ENCODE measurements at regions not wholly inside any gene's neighbourhood (a gene's known extent, or its start where the extent isn't known, plus 50 kb on each side); places are given as distances from the start of the nearest gene placed in this dataset.

DNA sequence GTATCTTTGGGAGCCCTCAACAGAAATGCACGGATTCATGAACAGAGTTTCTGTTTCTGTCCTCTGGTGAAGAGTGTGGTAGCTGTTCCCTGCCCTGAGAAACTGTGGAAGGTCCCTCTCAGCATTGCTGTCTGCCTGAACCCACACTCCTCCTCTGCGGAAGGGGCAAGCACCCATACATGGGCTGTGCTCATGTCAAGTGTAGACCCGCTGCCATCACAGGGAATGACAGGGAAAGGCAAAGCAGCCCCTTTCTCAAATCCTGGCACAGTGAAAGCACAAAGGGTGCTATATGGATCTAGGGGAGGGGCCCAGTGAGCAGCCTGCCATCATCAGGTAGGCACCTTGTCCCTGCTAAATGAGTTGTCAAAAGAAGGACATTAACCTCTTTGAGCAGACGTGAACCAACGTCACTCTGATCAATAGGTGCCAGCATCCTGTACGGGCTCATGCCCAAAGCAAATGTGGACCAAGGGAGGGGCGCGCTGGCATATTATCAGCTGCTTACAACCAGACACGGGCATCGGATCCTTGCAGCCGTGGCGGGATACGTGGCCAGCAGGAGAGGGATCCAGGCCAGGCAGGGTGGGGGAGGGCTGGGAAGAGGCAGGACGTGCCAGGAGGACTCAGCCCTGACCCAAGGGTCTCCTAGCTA lies 231.2 kb upstream of the PMEPA1 start:
- H3K27ac ChIP-seq (ENCODE audit: low read length) = no peak overlapping the region
- H3K9me3 ChIP-seq (ENCODE audit: control insufficient read depth, low read depth, low read length) = no peaks in the 10 kb centered on the region
- no peaks in the 10 kb centered on the region for H3K27me3 ChIP-seq (ENCODE audit: control insufficient read depth, insufficient read depth, low read length)
- H3K4me1 ChIP-seq (ENCODE audit: control insufficient read depth, low read depth, low read length) = peaks cover 6% of the 10 kb centered on the region
- no peak overlapping the region for H3K4me3 ChIP-seq (ENCODE audit: low read length)
- H3K9ac ChIP-seq (ENCODE audit: low read length) = no peak overlapping the region
- no peaks in the 10 kb centered on the region for H3K36me3 ChIP-seq (ENCODE audit: control insufficient read depth, low read depth, low read length)

GRCh38 chr20:57940376-57940775 lies 230.6 kb upstream of the PMEPA1 start:
- Histone ChIP-seq H3K9ac (ENCODE audit: low read length) (no peak overlapping the region), H3K27ac (ENCODE audit: low read length) (no peak overlapping the region), H3K9me3 (ENCODE audit: control insufficient read depth, low read depth, low read length) (no peaks in the 10 kb centered on the region), H3K36me3 (ENCODE audit: control insufficient read depth, low read depth, low read length) (no peaks in the 10 kb centered on the region), H3K4me1 (ENCODE audit: control insufficient read depth, low read depth, low read length) (peaks cover 11% of the 10 kb centered on the region), H3K27me3 (ENCODE audit: control insufficient read depth, insufficient read depth, low read length) (no peaks in the 10 kb centered on the region), H3K4me3 (ENCODE audit: low read length) (no peak overlapping the region)

GRCh38 chr20:57939499-57939898 lies 229.7 kb upstream of the PMEPA1 start:
- H3K27ac ChIP-seq (ENCODE audit: low read length) = no peak overlapping the region
- peaks cover 11% of the 10 kb centered on the region for H3K4me1 ChIP-seq (ENCODE audit: control insufficient read depth, low read depth, low read length)
- H3K36me3 ChIP-seq (ENCODE audit: control insufficient read depth, low read depth, low read length) = no peaks in the 10 kb centered on the region
- no peaks in the 10 kb centered on the region for H3K9me3 ChIP-seq (ENCODE audit: control insufficient read depth, low read depth, low read length)
- no peak overlapping the region for H3K4me3 ChIP-seq (ENCODE audit: low read length)
- H3K9ac ChIP-seq (ENCODE audit: low read length) = no peak overlapping the region
- no peaks in the 10 kb centered on the region for H3K27me3 ChIP-seq (ENCODE audit: control insufficient read depth, insufficient read depth, low read length)

- Histone ChIP-seq H3K27ac (ENCODE audit: low read length) (no peak overlapping the region), H3K4me3 (ENCODE audit: low read length) (no peak overlapping the region), H3K36me3 (ENCODE audit: control insufficient read depth, low read depth, low read length) (no peaks in the 10 kb centered on the region), H3K9me3 (ENCODE audit: control insufficient read depth, low read depth, low read length) (no peaks in the 10 kb centered on the region), H3K9ac (ENCODE audit: low read length) (no peak overlapping the region), H3K27me3 (ENCODE audit: control insufficient read depth, insufficient read depth, low read length) (no peaks in the 10 kb centered on the region), H3K4me1 (ENCODE audit: control insufficient read depth, low read depth, low read length) (peaks cover 11% of the 10 kb centered on the region)
Measured at GRCh38 chr20:57938158-57939108, 228.6 kb upstream of the PMEPA1 start.

DNA sequence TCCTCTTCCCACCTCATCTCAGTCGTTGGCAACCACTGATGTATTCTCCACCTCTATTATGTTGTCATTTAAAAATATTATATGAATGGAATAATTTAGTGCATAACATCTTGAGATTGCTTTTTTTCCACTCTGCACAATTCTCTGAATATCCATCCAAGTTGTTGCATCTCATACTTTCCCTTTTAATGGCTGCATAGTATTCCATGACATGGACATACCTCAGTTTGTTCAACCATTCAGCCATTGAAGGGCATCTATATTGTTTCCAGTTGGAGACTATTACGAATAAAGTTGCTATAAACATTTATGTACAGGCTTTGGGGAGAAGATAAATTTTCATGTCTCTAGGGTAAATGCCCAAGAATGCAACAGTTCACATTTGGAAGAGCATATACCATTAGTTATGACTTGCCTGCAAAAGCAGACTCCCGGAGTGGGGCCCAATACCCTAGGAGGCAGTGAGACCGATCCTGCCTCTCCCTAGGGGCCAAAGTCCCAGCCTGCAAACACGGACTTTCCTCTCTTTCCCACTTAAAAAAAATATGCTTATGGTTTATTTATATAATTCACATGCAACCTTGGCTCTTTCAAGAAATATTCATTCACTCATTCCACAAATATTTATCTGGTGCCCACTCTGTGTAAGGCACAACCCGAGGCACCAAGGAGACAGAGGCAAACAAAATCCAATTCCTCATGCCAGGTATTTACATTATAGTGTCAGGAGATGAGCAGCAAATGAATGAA lies 227.0 kb upstream of the PMEPA1 start:
- no peaks in the 10 kb centered on the region for H3K27me3 ChIP-seq (ENCODE audit: control insufficient read depth, insufficient read depth, low read length)
- peaks cover 11% of the 10 kb centered on the region for H3K4me1 ChIP-seq (ENCODE audit: control insufficient read depth, low read depth, low read length)
- no peak overlapping the region for H3K9ac ChIP-seq (ENCODE audit: low read length)
- no peaks in the 10 kb centered on the region for H3K36me3 ChIP-seq (ENCODE audit: control insufficient read depth, low read depth, low read length)
- H3K4me3 ChIP-seq (ENCODE audit: low read length) = no peak overlapping the region
- H3K27ac ChIP-seq (ENCODE audit: low read length) = no peak overlapping the region
- no peaks in the 10 kb centered on the region for H3K9me3 ChIP-seq (ENCODE audit: control insufficient read depth, low read depth, low read length)

- Histone ChIP-seq H3K9ac (ENCODE audit: low read length) (no peak overlapping the region), H3K27ac (ENCODE audit: low read length) (no peak overlapping the region), H3K36me3 (ENCODE audit: control insufficient read depth, low read depth, low read length) (no peaks in the 10 kb centered on the region), H3K4me1 (ENCODE audit: control insufficient read depth, low read depth, low read length) (peaks cover 11% of the 10 kb centered on the region), H3K4me3 (ENCODE audit: low read length) (no peak overlapping the region), H3K27me3 (ENCODE audit: control insufficient read depth, insufficient read depth, low read length) (no peaks in the 10 kb centered on the region), H3K9me3 (ENCODE audit: control insufficient read depth, low read depth, low read length) (no peaks in the 10 kb centered on the region)
Measured at GRCh38 chr20:57934913-57935312, 225.1 kb upstream of the PMEPA1 start.

- H3K4me1 ChIP-seq (ENCODE audit: control insufficient read depth, low read depth, low read length) = peaks cover 10% of the 10 kb centered on the region
- H3K9me3 ChIP-seq (ENCODE audit: control insufficient read depth, low read depth, low read length) = no peaks in the 10 kb centered on the region
- H3K27me3 ChIP-seq (ENCODE audit: control insufficient read depth, insufficient read depth, low read length) = no peaks in the 10 kb centered on the region
- H3K27ac ChIP-seq (ENCODE audit: low read length) = no peak overlapping the region
- no peaks in the 10 kb centered on the region for H3K36me3 ChIP-seq (ENCODE audit: control insufficient read depth, low read depth, low read length)
- H3K9ac ChIP-seq (ENCODE audit: low read length) = no peak overlapping the region
- H3K4me3 ChIP-seq (ENCODE audit: low read length) = no peak overlapping the region
Measured at GRCh38 chr20:57934007-57934805, 224.4 kb upstream of the PMEPA1 start.

DNA sequence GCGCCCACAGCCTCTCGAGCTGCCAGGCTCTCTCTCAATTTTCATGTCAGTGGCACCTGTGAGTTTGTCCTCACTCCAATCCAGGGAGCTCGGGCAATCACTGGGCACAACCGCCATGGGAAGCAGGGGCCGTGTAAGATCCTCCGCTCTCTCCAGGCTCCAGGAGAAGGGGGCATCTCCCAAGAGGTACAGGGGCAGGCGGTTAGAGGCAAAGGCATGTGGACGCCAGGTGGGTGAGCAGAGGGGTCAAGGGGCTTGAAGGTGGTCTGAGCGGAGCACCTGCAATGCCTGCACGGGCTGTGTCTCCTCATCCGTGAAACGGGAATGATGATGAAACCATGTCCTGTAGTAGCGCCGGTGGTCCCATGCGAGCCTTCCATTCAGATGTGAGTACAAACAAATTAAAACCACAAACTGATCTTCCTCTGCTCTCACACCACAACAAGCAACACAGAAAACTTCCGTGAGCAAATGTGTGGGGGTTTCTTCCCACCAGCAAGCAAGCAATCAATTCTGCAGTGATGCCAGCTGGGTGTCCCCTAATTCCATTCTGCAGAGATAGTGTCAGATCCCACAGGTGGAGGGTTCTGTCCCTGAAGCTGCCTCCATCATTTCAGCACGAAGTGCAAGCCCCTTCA lies 222.5 kb upstream of the PMEPA1 start:
- no peaks in the 10 kb centered on the region for H3K36me3 ChIP-seq (ENCODE audit: control insufficient read depth, low read depth, low read length)
- no peak overlapping the region for H3K27ac ChIP-seq (ENCODE audit: low read length)
- H3K9me3 ChIP-seq (ENCODE audit: control insufficient read depth, low read depth, low read length) = no peaks in the 10 kb centered on the region
- no peak overlapping the region for H3K4me3 ChIP-seq (ENCODE audit: low read length)
- no peaks in the 10 kb centered on the region for H3K27me3 ChIP-seq (ENCODE audit: control insufficient read depth, insufficient read depth, low read length)
- no peak overlapping the region for H3K9ac ChIP-seq (ENCODE audit: low read length)
- H3K4me1 ChIP-seq (ENCODE audit: control insufficient read depth, low read depth, low read length) = peaks cover 5% of the 10 kb centered on the region

- Histone ChIP-seq H3K27me3 (ENCODE audit: control insufficient read depth, insufficient read depth, low read length) (no peaks in the 10 kb centered on the region), H3K9ac (ENCODE audit: low read length) (no peak overlapping the region), H3K27ac (ENCODE audit: low read length) (no peak overlapping the region), H3K4me1 (ENCODE audit: control insufficient read depth, low read depth, low read length) (no peaks in the 10 kb centered on the region), H3K4me3 (ENCODE audit: low read length) (no peak overlapping the region), H3K36me3 (ENCODE audit: control insufficient read depth, low read depth, low read length) (no peaks in the 10 kb centered on the region), H3K9me3 (ENCODE audit: control insufficient read depth, low read depth, low read length) (no peaks in the 10 kb centered on the region)
Measured at GRCh38 chr20:57930351-57930750, 220.5 kb upstream of the PMEPA1 start.

- H3K4me3 ChIP-seq (ENCODE audit: low read length) = no peak overlapping the region
- H3K9me3 ChIP-seq (ENCODE audit: control insufficient read depth, low read depth, low read length) = no peaks in the 10 kb centered on the region
- no peak overlapping the region for H3K9ac ChIP-seq (ENCODE audit: low read length)
- no peaks in the 10 kb centered on the region for H3K36me3 ChIP-seq (ENCODE audit: control insufficient read depth, low read depth, low read length)
- no peaks in the 10 kb centered on the region for H3K27me3 ChIP-seq (ENCODE audit: control insufficient read depth, insufficient read depth, low read length)
- H3K4me1 ChIP-seq (ENCODE audit: control insufficient read depth, low read depth, low read length) = no peaks in the 10 kb centered on the region
- no peak overlapping the region for H3K27ac ChIP-seq (ENCODE audit: low read length)
Measured at GRCh38 chr20:57928181-57928967, 218.6 kb upstream of the PMEPA1 start.
